Hematopoietic multipotent progenitor cell treated with erythropoietin and hydrocortisone succinate and interleukin-3 and kit ligand, for 15 days (in vitro differentiated cells): ENCODE measurements at regions not wholly inside any gene's neighbourhood (a gene's known extent, or its start where the extent isn't known, plus 50 kb on each side); places are given as distances from the start of the nearest gene placed in this dataset.

Source experiments
- DNase-seq: peaks from one replicate; pipeline ENCODE4 v3.0.0-alpha.2; 2015; ENCODE audit warnings: low spot score

GRCh38 chr14:53214384-53214783 lies 61.3 kb upstream of the DDHD1 start:
- DNase-seq, result no peak

GRCh38 chr14:53213761-53214160 lies 60.6 kb upstream of the DDHD1 start:
- no peak for DNase-seq

GRCh38 chr14:53209370-53209769 lies 56.2 kb upstream of the DDHD1 start:
- no peak for DNase-seq
